ENCODE measurements at regions not wholly inside any gene's neighbourhood (a gene's known extent, or its start where the extent isn't known, plus 50 kb on each side); places are given as distances from the start of the nearest gene placed in this dataset.

DNA sequence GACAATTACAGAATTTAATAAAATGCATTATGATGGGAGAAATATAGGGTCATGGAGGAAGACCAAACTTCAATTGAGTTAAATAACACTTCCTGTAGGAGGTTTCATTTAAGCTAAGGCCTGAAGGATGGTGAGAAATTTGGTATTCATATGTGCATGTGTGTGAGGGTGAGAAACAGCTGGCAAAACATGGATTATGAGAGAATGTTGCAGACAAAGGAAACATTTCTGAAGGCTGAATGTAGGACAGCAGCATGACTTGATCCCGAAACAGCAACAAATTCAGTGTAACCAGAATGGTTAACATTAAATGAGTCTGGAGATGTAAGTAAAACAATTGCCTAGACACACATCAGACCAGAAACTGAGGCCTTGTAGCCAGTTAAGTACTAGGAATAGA is 630.8 kb downstream of the NR4A2 start:
- H4K20me1 ChIP-seq (ENCODE audit: insufficient read depth, low read length, poor library complexity, severe bottlenecking): no peaks in the 10 kb centered on the region
- no peak overlapping the region for H3K9ac ChIP-seq (ENCODE audit: low read depth, low read length, poor library complexity, severe bottlenecking)
- no peaks in the 10 kb centered on the region for H3F3A ChIP-seq (ENCODE audit: low read depth)
- H3K4me1 ChIP-seq (ENCODE audit: insufficient read depth, low read length, poor library complexity, severe bottlenecking): no peaks in the 10 kb centered on the region
- no peaks in the 10 kb centered on the region for H3K9me3 ChIP-seq (ENCODE audit: insufficient read depth, low read depth, low read length)
- no peak overlapping the region for H3K4me2 ChIP-seq (ENCODE audit: low read depth, low read length, poor library complexity, severe bottlenecking)
- no peaks in the 10 kb centered on the region for H3K9me2 ChIP-seq (replicated peaks; ENCODE audit: low read depth, low read length)
- no peaks in the 10 kb centered on the region for H3K79me2 ChIP-seq (ENCODE audit: insufficient read depth, low read length)
- TF ChIP-seq EZH2phosphoT487 (IDR thresholded peaks at IDR 0.05; ENCODE audit: borderline replicate concordance) (no peak), CTCF (conservative IDR thresholded peaks at IDR 0.05; ENCODE audit: low read length) (no peak)
- no peak overlapping the region for H3K4me3 ChIP-seq (ENCODE audit: low read length, poor library complexity, severe bottlenecking)
- H2AFZ ChIP-seq (ENCODE audit: low read length): no peak overlapping the region
- H3K36me3 ChIP-seq (ENCODE audit: insufficient read depth, low read length): no peaks in the 10 kb centered on the region
- no peaks in the 10 kb centered on the region for H3K27me3 ChIP-seq (ENCODE audit: insufficient read depth, low read length, poor library complexity, severe bottlenecking)

- H3K36me3 ChIP-seq (ENCODE audit: insufficient read depth, low read length): no peaks in the 10 kb centered on the region
Measured at GRCh38 chr2:155696571-155696970, 636.0 kb downstream of the NR4A2 start.

DNA sequence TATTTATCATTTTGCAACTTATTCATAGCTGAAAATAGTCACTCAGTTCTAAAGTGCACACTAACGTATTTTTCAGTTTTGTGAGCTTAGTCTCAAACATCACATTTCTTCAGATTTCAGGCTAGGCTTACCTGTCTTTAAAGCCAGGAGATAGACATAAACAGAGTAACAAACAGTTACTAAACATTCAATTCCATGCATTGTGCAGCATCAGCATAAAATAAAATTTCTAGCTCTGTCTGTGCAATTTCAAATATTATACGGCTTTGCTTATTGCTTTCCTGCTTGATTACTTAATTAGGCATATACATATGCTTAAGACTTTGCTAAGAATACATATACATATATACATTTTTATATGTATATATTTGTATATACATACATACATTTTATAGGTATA is 637.0 kb downstream of the NR4A2 start:
- no peaks in the 10 kb centered on the region for H3F3A ChIP-seq (ENCODE audit: low read depth)

More at GRCh38 chr2:155696571-155696970, 636.0 kb downstream of the NR4A2 start:
- Histone ChIP-seq H3K9me2 (replicated peaks; ENCODE audit: low read depth, low read length) (no peaks in the 10 kb centered on the region), H3K9me3 (ENCODE audit: insufficient read depth, low read depth, low read length) (no peaks in the 10 kb centered on the region), H3K27me3 (ENCODE audit: insufficient read depth, low read length, poor library complexity, severe bottlenecking) (no peaks in the 10 kb centered on the region), H3K4me1 (ENCODE audit: insufficient read depth, low read length, poor library complexity, severe bottlenecking) (no peaks in the 10 kb centered on the region), H4K20me1 (ENCODE audit: insufficient read depth, low read length, poor library complexity, severe bottlenecking) (no peaks in the 10 kb centered on the region), H3F3A (ENCODE audit: low read depth) (no peaks in the 10 kb centered on the region), H3K9ac (ENCODE audit: low read depth, low read length, poor library complexity, severe bottlenecking) (no peak overlapping the region), H3K79me2 (ENCODE audit: insufficient read depth, low read length) (no peaks in the 10 kb centered on the region), H3K4me2 (ENCODE audit: low read depth, low read length, poor library complexity, severe bottlenecking) (no peak overlapping the region), H2AFZ (ENCODE audit: low read length) (no peak overlapping the region), H3K4me3 (ENCODE audit: low read length, poor library complexity, severe bottlenecking) (no peak overlapping the region)
- TF ChIP-seq CTCF (conservative IDR thresholded peaks at IDR 0.05; ENCODE audit: low read length) (no peak), EZH2phosphoT487 (IDR thresholded peaks at IDR 0.05; ENCODE audit: borderline replicate concordance) (no peak)

More for the DNA sequence above, 637.0 kb downstream of the NR4A2 start:
- Histone ChIP-seq H3K9me3 (ENCODE audit: insufficient read depth, low read depth, low read length) (no peaks in the 10 kb centered on the region), H2AFZ (ENCODE audit: low read length) (no peak overlapping the region), H3K9me2 (replicated peaks; ENCODE audit: low read depth, low read length) (no peaks in the 10 kb centered on the region), H3K79me2 (ENCODE audit: insufficient read depth, low read length) (no peaks in the 10 kb centered on the region), H3K4me2 (ENCODE audit: low read depth, low read length, poor library complexity, severe bottlenecking) (no peak overlapping the region), H3K4me3 (ENCODE audit: low read length, poor library complexity, severe bottlenecking) (no peak overlapping the region), H3K4me1 (ENCODE audit: insufficient read depth, low read length, poor library complexity, severe bottlenecking) (no peaks in the 10 kb centered on the region), H3K9ac (ENCODE audit: low read depth, low read length, poor library complexity, severe bottlenecking) (no peak overlapping the region), H3K36me3 (ENCODE audit: insufficient read depth, low read length) (no peaks in the 10 kb centered on the region), H3K27me3 (ENCODE audit: insufficient read depth, low read length, poor library complexity, severe bottlenecking) (no peaks in the 10 kb centered on the region), H4K20me1 (ENCODE audit: insufficient read depth, low read length, poor library complexity, severe bottlenecking) (no peaks in the 10 kb centered on the region)
- TF ChIP-seq CTCF (conservative IDR thresholded peaks at IDR 0.05; ENCODE audit: low read length): no peak
- TF ChIP-seq EZH2phosphoT487 (IDR thresholded peaks at IDR 0.05; ENCODE audit: borderline replicate concordance): no peak
